ENCODE measurements at regions not wholly inside any gene's neighbourhood (a gene's known extent, or its start where the extent isn't known, plus 50 kb on each side); places are given as distances from the start of the nearest gene placed in this dataset.
"Not testable (repeated sequence)": the region's sequence is repeated elsewhere in the genome, so short reads cannot be mapped to it uniquely, and the experiment has no call there.

GRCh38 chr3:81186412-81186811 is 575.0 kb downstream of the GBE1 start:
- no peaks in the 10 kb centered on the region for H3K36me3 ChIP-seq (ENCODE audit: control insufficient read depth, insufficient read depth, low read length)
- no peak for TF ChIP-seq CTCF (IDR thresholded peaks at IDR 0.05; ENCODE audit: insufficient read depth, low read length, severe bottlenecking)
- H3K27me3 ChIP-seq (ENCODE audit: control insufficient read depth, insufficient read depth, low read length): no peaks in the 10 kb centered on the region
- DNase-seq (ENCODE audit: low read depth) (no peak), FAIRE-seq (no peak)
- H3K4me3 ChIP-seq (ENCODE audit: low read depth, low read length): no peak overlapping the region

- FAIRE-seq: peak; percentile 36
- not testable (repeated sequence) for H3K4me3 ChIP-seq (ENCODE audit: low read depth, low read length); DNase-seq (ENCODE audit: low read depth); H3K27me3 ChIP-seq (ENCODE audit: control insufficient read depth, insufficient read depth, low read length); H3K36me3 ChIP-seq (ENCODE audit: control insufficient read depth, insufficient read depth, low read length)
Observed at GRCh38 chr3:81182086-81182875, 579.2 kb downstream of the GBE1 start.

- Histone ChIP-seq H3K36me3 (ENCODE audit: control insufficient read depth, insufficient read depth, low read length) (no peaks in the 10 kb centered on the region), H3K4me3 (ENCODE audit: low read depth, low read length) (no peak overlapping the region), H3K27me3 (ENCODE audit: control insufficient read depth, insufficient read depth, low read length) (no peaks in the 10 kb centered on the region)
- FAIRE-seq: no peak
- DNase-seq (ENCODE audit: low read depth): peak; percentile 8
- TF ChIP-seq CTCF (IDR thresholded peaks at IDR 0.05; ENCODE audit: insufficient read depth, low read length, severe bottlenecking): no peak
Observed at GRCh38 chr3:81173514-81173913, 587.9 kb downstream of the GBE1 start.

- no peak for TF ChIP-seq CTCF (IDR thresholded peaks at IDR 0.05; ENCODE audit: insufficient read depth, low read length, severe bottlenecking)
- FAIRE-seq (no peak), DNase-seq (ENCODE audit: low read depth) (no peak)
- H3K36me3 ChIP-seq (ENCODE audit: control insufficient read depth, insufficient read depth, low read length): no peaks in the 10 kb centered on the region
- no peaks in the 10 kb centered on the region for H3K27me3 ChIP-seq (ENCODE audit: control insufficient read depth, insufficient read depth, low read length)
- no peak overlapping the region for H3K4me3 ChIP-seq (ENCODE audit: low read depth, low read length)
Observed at GRCh38 chr3:81170298-81170697, 591.1 kb downstream of the GBE1 start.

GRCh38 chr3:81164806-81165205 is 596.6 kb downstream of the GBE1 start:
- Histone ChIP-seq H3K27me3 (ENCODE audit: control insufficient read depth, insufficient read depth, low read length) (no peaks in the 10 kb centered on the region), H3K4me3 (ENCODE audit: low read depth, low read length) (no peak overlapping the region), H3K36me3 (ENCODE audit: control insufficient read depth, insufficient read depth, low read length) (no peaks in the 10 kb centered on the region)
- FAIRE-seq (no peak), DNase-seq (ENCODE audit: low read depth) (no peak)
- no peak for TF ChIP-seq CTCF (IDR thresholded peaks at IDR 0.05; ENCODE audit: insufficient read depth, low read length, severe bottlenecking)

- Histone ChIP-seq H3K36me3 (ENCODE audit: control insufficient read depth, insufficient read depth, low read length) (no peaks in the 10 kb centered on the region), H3K4me3 (ENCODE audit: low read depth, low read length) (no peak overlapping the region), H3K27me3 (ENCODE audit: control insufficient read depth, insufficient read depth, low read length) (no peaks in the 10 kb centered on the region)
- TF ChIP-seq CTCF (IDR thresholded peaks at IDR 0.05; ENCODE audit: insufficient read depth, low read length, severe bottlenecking): no peak
- FAIRE-seq: no peak
- no peak for DNase-seq (ENCODE audit: low read depth)
Observed at GRCh38 chr3:81161851-81162250, 599.6 kb downstream of the GBE1 start.

All from bronchial epithelial cell (primary cell).